ENCODE measurements at regions not wholly inside any gene's neighbourhood (a gene's known extent, or its start where the extent isn't known, plus 50 kb on each side); places are given as distances from the start of the nearest gene placed in this dataset.

GRCh38 chr4:12902735-12903134 is 581.4 kb downstream of the RAB28 start:
- H3K9ac ChIP-seq (ENCODE audit: low read length) = no peak overlapping the region
- no peak overlapping the region for H3K4me2 ChIP-seq (ENCODE audit: low read depth, low read length)
- no peaks in the 10 kb centered on the region for H3K27me3 ChIP-seq (replicated peaks; ENCODE audit: insufficient read depth, low read length)
- H3K36me3 ChIP-seq (replicated peaks; ENCODE audit: insufficient read depth, low read length) = no peaks in the 10 kb centered on the region
- no peaks in the 10 kb centered on the region for H3K4me1 ChIP-seq (ENCODE audit: low read length)
- no peaks in the 10 kb centered on the region for H3F3A ChIP-seq (ENCODE audit: insufficient read depth, low read length)
- no peaks in the 10 kb centered on the region for H3K9me3 ChIP-seq (replicated peaks; ENCODE audit: insufficient read depth, low read length)
- H3K9me2 ChIP-seq (replicated peaks; ENCODE audit: insufficient read depth, low read length) = no peaks in the 10 kb centered on the region
- TF ChIP-seq CTCF (IDR thresholded peaks at IDR 0.05; ENCODE audit: low read length) (no peak), EZH2 (optimal IDR thresholded peaks at IDR 0.05; ENCODE audit: low read depth, low read length) (no peak), EZH2phosphoT487 (IDR thresholded peaks at IDR 0.05; ENCODE audit: low read length) (no peak)
- H2AFZ ChIP-seq (ENCODE audit: low read length) = no peak overlapping the region
- no peak overlapping the region for H3K4me3 ChIP-seq (ENCODE audit: low read length)
- no peak for DNase-seq
- no peaks in the 10 kb centered on the region for H3K79me2 ChIP-seq (ENCODE audit: low read length)
- H3K27ac ChIP-seq (ENCODE audit: low read length) = no peak overlapping the region
- H4K20me1 ChIP-seq (ENCODE audit: insufficient read depth, low read length) = no peaks in the 10 kb centered on the region

DNA sequence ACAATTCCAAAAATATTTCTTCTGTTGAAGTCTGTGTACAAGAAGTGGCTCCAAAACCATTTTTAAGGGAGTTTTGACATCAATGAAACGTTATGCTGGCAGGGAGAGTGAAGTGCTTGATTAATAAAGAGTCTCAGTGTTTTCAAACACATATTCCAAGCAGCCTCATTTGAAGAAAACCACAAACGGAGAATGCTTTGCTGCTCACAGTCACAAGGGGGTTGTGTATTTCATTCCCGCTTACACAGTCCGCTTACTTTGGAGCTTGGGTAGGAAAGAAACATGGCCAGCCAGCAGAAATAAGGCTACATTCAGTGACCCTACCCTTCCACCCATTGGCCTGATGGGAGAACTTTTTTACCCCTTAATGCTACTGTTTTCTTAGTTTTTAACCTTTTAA is 586.2 kb downstream of the RAB28 start:
- H3K4me2 ChIP-seq (ENCODE audit: low read depth, low read length) = no peak overlapping the region
- no peak overlapping the region for H3K4me3 ChIP-seq (ENCODE audit: low read length)
- no peaks in the 10 kb centered on the region for H3K9me3 ChIP-seq (replicated peaks; ENCODE audit: insufficient read depth, low read length)
- H3K79me2 ChIP-seq (ENCODE audit: low read length) = no peaks in the 10 kb centered on the region
- no peaks in the 10 kb centered on the region for H3K9me2 ChIP-seq (replicated peaks; ENCODE audit: insufficient read depth, low read length)
- H3K36me3 ChIP-seq (replicated peaks; ENCODE audit: insufficient read depth, low read length) = no peaks in the 10 kb centered on the region
- no peaks in the 10 kb centered on the region for H3K4me1 ChIP-seq (ENCODE audit: low read length)
- no peak overlapping the region for H2AFZ ChIP-seq (ENCODE audit: low read length)
- no peaks in the 10 kb centered on the region for H3F3A ChIP-seq (ENCODE audit: insufficient read depth, low read length)
- H3K27ac ChIP-seq (ENCODE audit: low read length) = no peak overlapping the region
- H4K20me1 ChIP-seq (ENCODE audit: insufficient read depth, low read length) = no peaks in the 10 kb centered on the region
- no peaks in the 10 kb centered on the region for H3K27me3 ChIP-seq (replicated peaks; ENCODE audit: insufficient read depth, low read length)
- no peak overlapping the region for H3K9ac ChIP-seq (ENCODE audit: low read length)
- no peak for TF ChIP-seq CTCF (IDR thresholded peaks at IDR 0.05; ENCODE audit: low read length)
- TF ChIP-seq EZH2phosphoT487 (IDR thresholded peaks at IDR 0.05; ENCODE audit: low read length) = no peak
- TF ChIP-seq EZH2 (optimal IDR thresholded peaks at IDR 0.05; ENCODE audit: low read depth, low read length) = no peak
- no peak for DNase-seq

DNA sequence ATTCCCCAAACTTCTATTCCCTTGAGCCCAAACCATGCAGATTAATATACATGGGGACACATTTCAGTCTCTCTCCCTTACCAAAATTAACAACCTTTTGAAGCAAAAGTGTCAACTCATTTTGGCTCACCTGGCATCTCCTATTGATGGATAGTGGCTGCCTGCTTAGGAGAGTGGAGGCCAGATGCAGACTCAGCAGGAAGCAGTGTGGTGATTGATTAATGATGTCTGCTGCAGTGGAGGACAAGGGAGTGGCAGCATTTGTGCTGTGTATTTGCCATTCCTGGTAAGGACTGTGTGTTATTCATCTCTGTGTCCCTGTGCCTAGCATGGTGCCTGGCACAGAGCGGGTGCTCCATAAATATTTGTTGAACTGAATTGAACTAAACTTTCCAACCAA is 590.1 kb downstream of the RAB28 start:
- Histone ChIP-seq H3K4me2 (ENCODE audit: low read depth, low read length) (no peak overlapping the region), H3F3A (ENCODE audit: insufficient read depth, low read length) (no peaks in the 10 kb centered on the region), H4K20me1 (ENCODE audit: insufficient read depth, low read length) (no peaks in the 10 kb centered on the region), H3K4me3 (ENCODE audit: low read length) (no peak overlapping the region), H3K9ac (ENCODE audit: low read length) (no peak overlapping the region), H3K27ac (ENCODE audit: low read length) (no peak overlapping the region), H3K79me2 (ENCODE audit: low read length) (no peaks in the 10 kb centered on the region), H3K9me2 (replicated peaks; ENCODE audit: insufficient read depth, low read length) (no peaks in the 10 kb centered on the region), H3K9me3 (replicated peaks; ENCODE audit: insufficient read depth, low read length) (no peaks in the 10 kb centered on the region), H3K4me1 (ENCODE audit: low read length) (no peaks in the 10 kb centered on the region), H3K27me3 (replicated peaks; ENCODE audit: insufficient read depth, low read length) (no peaks in the 10 kb centered on the region), H2AFZ (ENCODE audit: low read length) (no peak overlapping the region), H3K36me3 (replicated peaks; ENCODE audit: insufficient read depth, low read length) (no peaks in the 10 kb centered on the region)
- no peak for DNase-seq
- TF ChIP-seq EZH2phosphoT487 (IDR thresholded peaks at IDR 0.05; ENCODE audit: low read length) (no peak), CTCF (IDR thresholded peaks at IDR 0.05; ENCODE audit: low read length) (no peak), EZH2 (optimal IDR thresholded peaks at IDR 0.05; ENCODE audit: low read depth, low read length) (no peak)
